GM12878 (cell line): ENCODE measurements at regions not wholly inside any gene's neighbourhood (a gene's known extent, or its start where the extent isn't known, plus 50 kb on each side); places are given as distances from the start of the nearest gene placed in this dataset.
"Not testable (repeated sequence)": the region's sequence is repeated elsewhere in the genome, so short reads cannot be mapped to it uniquely, and the experiment has no call there.

ENCODE experiments used
- ATAC-seq: fragments of 200-7000 bp; cut with Tn5 transposase; 3 replicates; pipeline ENCODE4 v1.9.1; 2020; ENCODE audit warnings: mild to moderate bottlenecking, moderate library complexity
- BruUV-seq: library from RNA; stranded (reverse); fragments of 400-500 nt; replicated peaks from 2 replicates; lab custom pipeline; 2021; lab: Mats Ljungman, UMichigan
- CTCF ChIA-PET: fragments of 300-600 bp; sonication (Branson Sonifier 250); formaldehyde crosslinking; extraction: SDS; loops from one replicate; lab custom pipeline; 2021; ENCODE audit warnings: inconsistent platforms; lab: Yijun Ruan, JAX
- POLR2A ChIA-PET: fragments of 350-600 bp; formaldehyde crosslinking; extraction: SDS; loops from one replicate; lab custom pipeline; 2021; ENCODE audit warnings: inconsistent platforms; lab: Charles Lee
- RAD21 ChIA-PET: fragments of 300-600 bp; sonication (Branson Sonifier 250); formaldehyde crosslinking; loops from one replicate; lab custom pipeline; 2023; ENCODE audit warnings: antibody characterized with exemption; ENCODE audit not compliant: unreplicated experiment; lab: Charles Lee
- SMC1A ChIA-PET: fragments of 300-600 bp; sonication (Branson Sonifier 250); formaldehyde crosslinking; loops from one replicate; lab custom pipeline; 2023; ENCODE audit not compliant: unreplicated experiment, uncharacterized antibody; lab: Charles Lee
- DNase-seq: peaks from one replicate; pipeline ENCODE4 v3.0.0-alpha.2; 2011; ENCODE audit warnings: low read depth, low spot score
- FAIRE-seq: peaks from 3 replicates; lab custom pipeline; 2011; peaks lifted over from hg19 to GRCh38; lab: Jason Lieb, UNC
- H2AFZ ChIP-seq: 2 replicates; pipeline ENCODE4 v1.6.0; 2011; ENCODE audit warnings: low read depth, low read length, control low read depth; ENCODE audit not compliant: control insufficient read depth
- H3K27ac ChIP-seq: 2 replicates; pipeline ENCODE4 v1.5.1; 2011; ENCODE audit warnings: control low read depth; ENCODE audit not compliant: control insufficient read depth, insufficient read depth
- H3K27me3 ChIP-seq, 2 experiments: replicated peaks in 1 of 2; 2 replicates each; pipeline versions ENCODE4 v1.6.0 to v1.6.1; 2011; ENCODE audit warnings: low read length in 1 of 2; ENCODE audit not compliant: control insufficient read depth in 2 of 2, insufficient read depth in 2 of 2
- H3K36me3 ChIP-seq, 2 experiments: 2 replicates each; pipeline ENCODE4 v1.5.1; 2011; ENCODE audit warnings: low read length in 1 of 2; ENCODE audit not compliant: control insufficient read depth in 2 of 2, insufficient read depth in 2 of 2
- H3K4me1 ChIP-seq: 2 replicates; pipeline ENCODE4 v1.6.1; 2011; ENCODE audit warnings: mild to moderate bottlenecking, low read length, moderate library complexity, mixed read lengths; ENCODE audit not compliant: control insufficient read depth, insufficient read depth
- H3K4me2 ChIP-seq: 2 replicates; pipeline ENCODE4 v1.6.0; 2011; ENCODE audit warnings: control low read depth; ENCODE audit not compliant: control insufficient read depth, insufficient read depth
- H3K4me3 ChIP-seq: fragments of 200-600 bp; sonication (generic); 2 replicates; pipeline ENCODE4 v1.5.1; 2016
- H3K79me2 ChIP-seq: 2 replicates; pipeline ENCODE4 v1.6.0; 2011; ENCODE audit warnings: low read length; ENCODE audit not compliant: control insufficient read depth, insufficient read depth
- H3K9ac ChIP-seq: 2 replicates; pipeline ENCODE4 v1.8.0; 2011; ENCODE audit warnings: low read length, control low read depth, mixed read lengths; ENCODE audit not compliant: control insufficient read depth, insufficient read depth
- H3K9me3 ChIP-seq: replicated peaks from 3 replicates; pipeline ENCODE4 v1.5.1; 2011; ENCODE audit warnings: mild to moderate bottlenecking, low read length; ENCODE audit not compliant: control insufficient read depth, insufficient read depth
- H4K20me1 ChIP-seq: 2 replicates; pipeline ENCODE4 v1.6.0; 2011; ENCODE audit not compliant: control insufficient read depth, insufficient read depth
- BMI1 ChIP-seq: fragments of 450-650 bp; IDR thresholded peaks from 2 replicates; pipeline ENCODE4 v1.6.1; 2016; ENCODE audit warnings: mild to moderate bottlenecking, moderate library complexity, borderline replicate concordance
- CBX3 ChIP-seq: fragments of 200-600 bp; sonication (generic); IDR thresholded peaks from 2 replicates; pipeline ENCODE4 v1.6.1; 2016; ENCODE audit warnings: low read depth, borderline replicate concordance
- CREB1 ChIP-seq: IDR thresholded peaks from 2 replicates; pipeline ENCODE4 v1.6.1; 2012; ENCODE audit warnings: low read depth, mild to moderate bottlenecking, inconsistent platforms
- HDGF ChIP-seq: fragments of 450-650 bp; IDR thresholded peaks from 2 replicates; pipeline ENCODE4 v1.6.1; 2016; ENCODE audit warnings: antibody characterized with exemption
- MEF2B ChIP-seq: fragments of 450-650 bp; IDR thresholded peaks from 2 replicates; pipeline ENCODE4 v1.6.1; 2018; ENCODE audit warnings: mild to moderate bottlenecking, moderate library complexity; ENCODE audit not compliant: partially characterized antibody, poor library complexity, severe bottlenecking
- NBN ChIP-seq: fragments of 450-650 bp; IDR thresholded peaks from 2 replicates; pipeline ENCODE4 v1.6.1; 2016
- RCOR1 ChIP-seq: conservative IDR thresholded peaks from 2 replicates; pipeline ENCODE4 v1.6.1; 2012; ENCODE audit warnings: low read depth, low read length, improper control_type of control experiment
- RELA ChIP-seq: fragments of 450-650 bp; IDR thresholded peaks from 2 replicates; pipeline ENCODE4 v1.8.0; 2014; ENCODE audit warnings: borderline replicate concordance; ENCODE audit not compliant: partially characterized antibody
- SREBF2 ChIP-seq: IDR thresholded peaks from 2 replicates; pipeline ENCODE4 v1.6.1; 2012; ENCODE audit warnings: mild to moderate bottlenecking, low read length
- ZBTB11 ChIP-seq: fragments of 450-650 bp; formaldehyde crosslinking; IDR thresholded peaks from 2 replicates; pipeline ENCODE4 v1.5.0; 2022; ENCODE audit warnings: mild to moderate bottlenecking, missing genetic modification characterization
- WGBS: methylation state at CpG from one replicate; pipeline ENCODE4 v1.1.6; 2016; ENCODE audit warnings: low lambda C conversion rate; ENCODE audit not compliant: insufficient replicate concordance, insufficient coverage; ENCODE audit errors: missing lambda C conversion rate; 5-methylcytosine and 5-hydroxymethylcytosine counted together
- in situ Hi-C: fragments of 300-500 bp; cut with MboI; formaldehyde crosslinking; loops from 9 replicates; pipeline ENCODE4 v1.14.3; 2018; ENCODE audit warnings: mixed read lengths
- intact Hi-C: fragments of 100-400 bp; cut with micrococcal nuclease; formaldehyde crosslinking; loops from one replicate; pipeline ENCODE4 v1.14.2; 2022; ENCODE audit not compliant: unreplicated experiment
- TF ChIP-seq, protein P1 (sequence below): IDR thresholded peaks from 2 replicates; pipeline ENCODE4 v1.6.1; 2012; ENCODE audit warnings: low read length, inconsistent platforms
- TF ChIP-seq, protein P2 (sequence below): fragments of 450-650 bp; IDR thresholded peaks from 2 replicates; pipeline ENCODE4 v1.6.1; 2016; ENCODE audit warnings: mild to moderate bottlenecking

GRCh38 chr5:97508864-97509263 is 325.8 kb upstream of the RIOK2 start:
- ChIA-PET SMC1A (interaction anchor here (0.7 kb wide), 1 partner anchor 21 kb away, joined by 3 read pairs; no protein-coding TSS in a partner anchor), POLR2A (no interaction called here), RAD21 (no interaction called here)
- no peak overlapping the region for H3K4me3 ChIP-seq
- no peaks in the 10 kb centered on the region for H3K27me3 ChIP-seq
- WGBS = 0% methylated on average over 1 of the region's 1 CpG
- no peak overlapping the region for H3K27ac ChIP-seq
- no peaks in the 10 kb centered on the region for H3K79me2 ChIP-seq
- H4K20me1 ChIP-seq = no peaks in the 10 kb centered on the region
- in situ Hi-C loops = no loop called here
- intact Hi-C loops = no loop called here
- no TSS peak for BruUV-seq
- H2AFZ ChIP-seq = no peak overlapping the region
- no peaks in the 10 kb centered on the region for H3K4me1 ChIP-seq
- FAIRE-seq (no peak), ATAC-seq (no peak)
- no peaks in the 10 kb centered on the region; the same call in 2 of the 3 replicates for H3K9me3 ChIP-seq
- no peak overlapping the region for H3K9ac ChIP-seq
- H3K4me2 ChIP-seq = no peak overlapping the region
- TF ChIP-seq, protein P1, sequence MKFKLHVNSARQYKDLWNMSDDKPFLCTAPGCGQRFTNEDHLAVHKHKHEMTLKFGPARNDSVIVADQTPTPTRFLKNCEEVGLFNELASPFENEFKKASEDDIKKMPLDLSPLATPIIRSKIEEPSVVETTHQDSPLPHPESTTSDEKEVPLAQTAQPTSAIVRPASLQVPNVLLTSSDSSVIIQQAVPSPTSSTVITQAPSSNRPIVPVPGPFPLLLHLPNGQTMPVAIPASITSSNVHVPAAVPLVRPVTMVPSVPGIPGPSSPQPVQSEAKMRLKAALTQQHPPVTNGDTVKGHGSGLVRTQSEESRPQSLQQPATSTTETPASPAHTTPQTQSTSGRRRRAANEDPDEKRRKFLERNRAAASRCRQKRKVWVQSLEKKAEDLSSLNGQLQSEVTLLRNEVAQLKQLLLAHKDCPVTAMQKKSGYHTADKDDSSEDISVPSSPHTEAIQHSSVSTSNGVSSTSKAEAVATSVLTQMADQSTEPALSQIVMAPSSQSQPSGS = no peak
- TF ChIP-seq ZBTB11 (CRISPR knock-in tag) (no peak), SREBF2 (no peak), RCOR1 (no peak), CREB1 (no peak), NBN (no peak), BMI1 (no peak), RELA (no peak), CBX3 (no peak), HDGF (no peak), MEF2B (no peak)
- TF ChIP-seq, protein P2, sequence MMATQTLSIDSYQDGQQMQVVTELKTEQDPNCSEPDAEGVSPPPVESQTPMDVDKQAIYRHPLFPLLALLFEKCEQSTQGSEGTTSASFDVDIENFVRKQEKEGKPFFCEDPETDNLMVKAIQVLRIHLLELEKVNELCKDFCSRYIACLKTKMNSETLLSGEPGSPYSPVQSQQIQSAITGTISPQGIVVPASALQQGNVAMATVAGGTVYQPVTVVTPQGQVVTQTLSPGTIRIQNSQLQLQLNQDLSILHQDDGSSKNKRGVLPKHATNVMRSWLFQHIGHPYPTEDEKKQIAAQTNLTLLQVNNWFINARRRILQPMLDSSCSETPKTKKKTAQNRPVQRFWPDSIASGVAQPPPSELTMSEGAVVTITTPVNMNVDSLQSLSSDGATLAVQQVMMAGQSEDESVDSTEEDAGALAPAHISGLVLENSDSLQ = no peak
- TF ChIP-seq, all 136 proteins: peak for 0
- H3K36me3 ChIP-seq = no peaks in the 10 kb centered on the region
- CTCF ChIA-PET = interaction anchor here (0.6 kb wide), 1 partner anchor 1030 kb away, joined by 3 read pairs; no protein-coding TSS in a partner anchor
- DNase-seq = no peak

DNA sequence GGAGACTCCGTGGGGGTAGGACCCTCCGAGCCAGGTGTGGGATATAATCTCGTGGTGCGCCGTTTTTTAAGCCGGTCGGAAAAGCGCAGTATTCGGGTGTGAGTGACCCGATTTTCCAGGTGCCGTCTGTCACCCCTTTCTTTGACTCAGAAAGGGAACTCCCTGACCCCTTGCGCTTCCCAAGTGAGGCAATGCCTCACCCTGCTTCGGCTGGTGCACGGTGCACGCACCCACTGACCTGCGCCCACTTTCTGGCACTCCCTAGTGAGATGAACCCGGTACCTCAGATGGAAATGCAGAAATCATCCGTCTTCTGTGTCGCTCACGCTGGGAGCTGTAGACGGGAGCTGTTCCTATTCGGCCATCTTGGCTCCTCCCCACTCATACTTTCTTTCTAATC is 336.5 kb upstream of the RIOK2 start:
- intact Hi-C loops, H3K4me3 ChIP-seq, H3K4me2 ChIP-seq, H3K27me3 ChIP-seq, H3K36me3 ChIP-seq, DNase-seq, CTCF ChIA-PET, H3K27ac ChIP-seq, FAIRE-seq, H3K9ac ChIP-seq, POLR2A ChIA-PET, H4K20me1 ChIP-seq, H3K79me2 ChIP-seq, H3K9me3 ChIP-seq, H2AFZ ChIP-seq, H3K4me1 ChIP-seq, BruUV-seq, ATAC-seq, SMC1A ChIA-PET, RAD21 ChIA-PET, in situ Hi-C loops: not testable (repeated sequence)
- WGBS = 67% methylated on average over 22 of the region's 22 CpGs
